ENCODE measurements at regions not wholly inside any gene's neighbourhood (a gene's known extent, or its start where the extent isn't known, plus 50 kb on each side); places are given as distances from the start of the nearest gene placed in this dataset.

DNA sequence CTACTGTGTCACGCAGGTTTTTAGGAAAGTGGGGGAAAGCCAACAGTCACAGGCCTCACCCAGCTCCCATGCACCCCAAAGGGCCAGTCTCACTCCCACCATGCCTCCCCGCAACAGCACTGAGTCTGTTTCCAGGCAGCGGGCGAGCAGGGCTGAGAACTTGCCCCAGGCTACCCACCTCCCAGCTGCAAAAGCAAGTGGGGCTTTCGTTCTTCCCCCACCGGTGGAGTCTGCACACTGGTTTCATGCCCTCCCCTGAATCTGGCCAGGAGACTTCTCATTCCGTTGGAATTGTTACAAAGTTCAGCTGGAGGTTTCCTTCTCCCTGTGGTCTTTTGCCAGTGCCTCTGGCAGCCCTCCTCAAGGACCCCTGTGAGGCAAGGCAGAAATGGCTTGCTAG, 53.6 kb upstream of the KCNJ15 start:
- no peak for DNase-seq (ENCODE audit: low read depth)

DNA sequence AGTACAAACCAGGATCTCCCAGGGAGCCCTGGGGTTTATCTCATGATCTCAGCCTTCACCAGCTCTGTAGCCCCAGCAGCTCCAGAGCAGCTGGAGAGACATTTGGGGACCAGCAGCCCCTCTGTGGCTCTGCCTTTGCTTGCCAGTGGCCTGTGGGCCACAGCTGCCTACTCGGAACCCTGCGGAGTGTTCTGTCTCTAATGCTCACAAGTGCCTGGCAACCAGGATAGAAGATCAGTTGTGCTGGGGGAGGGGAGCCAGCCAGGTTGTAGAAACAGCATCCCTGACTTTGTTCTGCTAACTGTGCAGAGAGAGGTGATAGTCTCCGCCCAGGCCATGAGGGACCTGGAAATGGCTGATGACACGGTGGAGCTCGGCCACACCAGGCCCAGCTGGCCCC, 50.9 kb upstream of the KCNJ15 start:
- DNase-seq (ENCODE audit: low read depth): no peak

DNA sequence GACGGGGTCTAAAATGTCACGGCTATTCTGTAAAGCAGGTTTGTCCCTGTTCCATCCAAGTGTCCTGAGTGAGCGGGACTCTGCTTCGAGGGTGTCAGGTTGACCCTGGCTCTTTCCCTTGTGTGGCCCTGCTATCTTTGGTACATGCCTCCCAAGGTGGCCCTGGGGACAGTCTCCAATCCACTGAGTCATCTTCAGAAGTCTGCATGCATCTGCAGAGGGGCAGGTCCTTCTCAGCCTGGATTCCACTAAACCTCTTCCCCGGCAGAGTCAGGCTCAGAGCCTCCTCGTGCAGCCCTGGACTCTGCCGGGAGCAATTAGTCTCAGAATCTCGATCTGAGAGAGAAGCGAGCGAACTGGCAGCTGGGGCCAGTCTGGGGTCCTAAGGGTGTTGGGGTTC, 50.1 kb upstream of the KCNJ15 start:
- no peak for DNase-seq (ENCODE audit: low read depth)

Data from non-pigmented ciliary epithelial cell (primary cell).